HG03378 (cell line): ENCODE measurements at regions not wholly inside any gene's neighbourhood (a gene's known extent, or its start where the extent isn't known, plus 50 kb on each side); places are given as distances from the start of the nearest gene placed in this dataset.

Experiments
- ATAC-seq: cut with Tn5 transposase; IDR thresholded peaks from one replicate; pipeline ENCODE4 v1.9.1; 2021; ENCODE audit warnings: mild to moderate bottlenecking, moderate library complexity; ENCODE audit not compliant: unreplicated experiment

- ATAC-seq = no peak
These were observed 139.7 kb upstream of the LRFN2 start for GRCh38 chr6:40726853-40727252.

GRCh38 chr6:40725390-40725789 is 138.2 kb upstream of the LRFN2 start:
- ATAC-seq = no peak

GRCh38 chr6:40724886-40725285 is 137.7 kb upstream of the LRFN2 start:
- ATAC-seq = no peak

- ATAC-seq = no peak
These were observed 136.8 kb upstream of the LRFN2 start for GRCh38 chr6:40723967-40724366.

- no peak for ATAC-seq
These were observed 135.5 kb upstream of the LRFN2 start for GRCh38 chr6:40722553-40723258.

- no peak for ATAC-seq
These were observed 134.9 kb upstream of the LRFN2 start for GRCh38 chr6:40722091-40722490.

GRCh38 chr6:40721271-40721952 is 134.2 kb upstream of the LRFN2 start:
- no peak for ATAC-seq

- no peak for ATAC-seq
These were observed 133.2 kb upstream of the LRFN2 start for GRCh38 chr6:40720375-40720748.

- ATAC-seq = no peak
These were observed 132.7 kb upstream of the LRFN2 start for GRCh38 chr6:40719671-40720374.

GRCh38 chr6:40718401-40718800 is 131.2 kb upstream of the LRFN2 start:
- no peak for ATAC-seq

GRCh38 chr6:40717411-40718057 is 130.4 kb upstream of the LRFN2 start:
- no peak for ATAC-seq

GRCh38 chr6:40715570-40716403 is 128.6 kb upstream of the LRFN2 start:
- ATAC-seq = no peak

- ATAC-seq = no peak
These were observed 127.7 kb upstream of the LRFN2 start for GRCh38 chr6:40714576-40715564.

- ATAC-seq = no peak
These were observed 127.0 kb upstream of the LRFN2 start for GRCh38 chr6:40714143-40714542.

- no peak for ATAC-seq
These were observed 126.0 kb upstream of the LRFN2 start for GRCh38 chr6:40713002-40713719.

GRCh38 chr6:40710626-40711330 is 123.6 kb upstream of the LRFN2 start:
- no peak for ATAC-seq

- ATAC-seq = no peak
These were observed 120.9 kb upstream of the LRFN2 start for GRCh38 chr6:40708049-40708448.

GRCh38 chr6:40706178-40706577 is 119.0 kb upstream of the LRFN2 start:
- ATAC-seq = no peak
